ENCODE measurements at regions not wholly inside any gene's neighbourhood (a gene's known extent, or its start where the extent isn't known, plus 50 kb on each side); places are given as distances from the start of the nearest gene placed in this dataset.

DNA sequence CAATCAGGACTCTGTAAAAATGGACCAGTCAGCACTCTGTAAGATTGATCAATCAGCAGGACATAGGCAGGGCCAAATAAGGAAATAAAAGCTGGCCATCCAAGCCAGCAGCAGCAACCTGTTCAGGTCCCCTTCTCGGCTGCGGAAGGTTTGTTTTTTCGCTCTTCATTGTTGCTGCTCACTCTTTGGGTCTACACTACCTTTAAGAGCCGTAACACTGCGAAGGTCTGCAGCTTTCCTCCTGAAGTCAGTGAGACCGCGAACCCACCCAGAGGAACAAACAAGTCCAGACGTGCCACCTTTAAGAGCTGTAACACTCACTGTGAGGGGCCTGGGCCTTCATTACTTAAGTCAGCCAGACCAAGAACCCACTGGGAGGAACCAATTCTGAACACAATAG, 223.2 kb upstream of the EXOC2 start (continued):
- TF ChIP-seq ZNF687 (IDR thresholded peaks at IDR 0.05) = no peak
- no peak for TF ChIP-seq ZNF24 (IDR thresholded peaks at IDR 0.05)
- TF ChIP-seq PAX5 (IDR thresholded peaks at IDR 0.05; ENCODE audit: borderline replicate concordance, low read depth, low read length) = no peak
- no peak for TF ChIP-seq DPF2 (IDR thresholded peaks at IDR 0.05)

DNA sequence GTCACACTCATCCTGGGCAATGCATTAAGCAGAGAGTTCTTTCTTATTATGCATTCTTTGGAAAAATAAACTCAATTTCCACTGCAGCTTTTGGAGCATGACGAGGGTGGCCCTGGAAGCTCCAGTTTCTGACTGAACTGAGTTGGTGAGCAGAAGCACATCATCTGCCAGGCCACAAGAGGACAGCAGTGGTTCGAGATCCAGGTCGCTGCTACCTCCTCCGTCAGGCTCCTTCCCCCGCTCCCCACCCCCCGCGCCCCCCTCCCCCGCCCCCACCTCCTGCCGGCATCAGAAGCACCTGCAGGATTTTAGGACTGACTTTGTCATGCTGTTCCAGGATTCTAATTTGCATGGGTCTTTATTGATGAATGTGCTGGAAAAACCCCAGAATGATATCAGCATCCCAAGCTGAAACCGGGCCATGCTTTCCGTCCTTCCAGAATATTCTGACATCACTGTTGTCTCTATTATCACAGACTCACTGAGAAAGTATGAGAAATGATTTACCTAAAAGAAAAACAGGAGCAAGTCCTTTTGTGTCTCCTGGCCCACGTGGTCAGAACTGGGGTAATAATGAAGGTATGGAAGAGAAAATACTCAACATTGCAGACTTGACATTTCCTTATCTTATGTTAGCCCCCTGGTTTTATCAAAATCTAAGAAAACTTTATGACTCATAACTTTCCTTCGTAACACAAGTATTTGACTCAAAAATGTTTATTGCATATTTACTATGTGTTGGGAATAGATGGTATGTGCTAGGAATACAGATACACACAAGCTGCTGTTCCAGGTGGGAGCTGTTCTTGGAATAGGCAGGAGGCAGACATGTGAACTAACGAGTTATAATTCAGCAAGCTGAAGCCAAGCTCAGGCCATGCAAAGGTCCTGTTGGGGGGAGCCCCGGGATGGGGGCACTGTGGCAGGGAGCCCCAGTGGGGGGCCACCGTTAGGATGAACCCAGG, 220.2 kb upstream of the EXOC2 start:
- Histone ChIP-seq H3K4me3 (no peak overlapping the region), H3K9ac (ENCODE audit: control insufficient read depth, insufficient read depth, low read length) (no peak overlapping the region), H3K4me2 (ENCODE audit: control insufficient read depth, insufficient read depth) (no peak overlapping the region), H3K36me3 (ENCODE audit: control insufficient read depth in 2 of 2, insufficient read depth in 2 of 2, low read length in 1 of 2) (no peaks in the 10 kb centered on the region), H3K9me3 (replicated peaks; ENCODE audit: control insufficient read depth, insufficient read depth, low read length) (no peaks in the 10 kb centered on the region; the same call in 2 of the 3 replicates), H3K79me2 (ENCODE audit: control insufficient read depth, insufficient read depth, low read length) (no peaks in the 10 kb centered on the region), H3K27me3 (replicated peaks in 1 of 2; ENCODE audit: control insufficient read depth in 2 of 2, insufficient read depth in 2 of 2, low read length in 1 of 2) (peaks cover 2 to 3% of the 10 kb centered on the region in 2 experiments; a peak in 3 of 4 replicates), H3K4me1 (ENCODE audit: control insufficient read depth, insufficient read depth, low read length) (no peaks in the 10 kb centered on the region), H2AFZ (ENCODE audit: control insufficient read depth, low read depth, low read length) (no peak overlapping the region), H4K20me1 (ENCODE audit: control insufficient read depth, insufficient read depth) (no peaks in the 10 kb centered on the region), H3K27ac (ENCODE audit: control insufficient read depth, insufficient read depth) (no peak overlapping the region)
- intact Hi-C loops (cut with micrococcal nuclease; ENCODE audit: unreplicated experiment) (no loop called here), in situ Hi-C loops (cut with MboI) (no loop called here)
- no TSS peak for BruUV-seq (replicated peaks)
- ChIA-PET POLR2A (no interaction called here), CTCF (no interaction called here), SMC1A (ENCODE audit: uncharacterized antibody, unreplicated experiment) (no interaction called here), RAD21 (ENCODE audit: unreplicated experiment) (no interaction called here)
- ATAC-seq = no peak
- no peak for FAIRE-seq
- 10% methylated on average over 13 of the region's 16 CpGs for WGBS (ENCODE audit: insufficient coverage, insufficient replicate concordance, low lambda C conversion rate, missing lambda C conversion rate)
- DNase-seq (ENCODE audit: low read depth, low spot score) = no peak
- TF ChIP-seq ZBTB40 (IDR thresholded peaks at IDR 0.05; ENCODE audit: borderline replicate concordance) (no peak), PAX5 (IDR thresholded peaks at IDR 0.05; ENCODE audit: borderline replicate concordance, low read depth, low read length) (peak; percentile 14; the same call in 1 of the 2 replicates), MLLT1 (IDR thresholded peaks at IDR 0.05) (no peak), FOXK2 (IDR thresholded peaks at IDR 0.05) (no peak), ASH2L (IDR thresholded peaks at IDR 0.05; ENCODE audit: borderline replicate concordance, low read depth) (no peak)
- TF ChIP-seq, protein P1, sequence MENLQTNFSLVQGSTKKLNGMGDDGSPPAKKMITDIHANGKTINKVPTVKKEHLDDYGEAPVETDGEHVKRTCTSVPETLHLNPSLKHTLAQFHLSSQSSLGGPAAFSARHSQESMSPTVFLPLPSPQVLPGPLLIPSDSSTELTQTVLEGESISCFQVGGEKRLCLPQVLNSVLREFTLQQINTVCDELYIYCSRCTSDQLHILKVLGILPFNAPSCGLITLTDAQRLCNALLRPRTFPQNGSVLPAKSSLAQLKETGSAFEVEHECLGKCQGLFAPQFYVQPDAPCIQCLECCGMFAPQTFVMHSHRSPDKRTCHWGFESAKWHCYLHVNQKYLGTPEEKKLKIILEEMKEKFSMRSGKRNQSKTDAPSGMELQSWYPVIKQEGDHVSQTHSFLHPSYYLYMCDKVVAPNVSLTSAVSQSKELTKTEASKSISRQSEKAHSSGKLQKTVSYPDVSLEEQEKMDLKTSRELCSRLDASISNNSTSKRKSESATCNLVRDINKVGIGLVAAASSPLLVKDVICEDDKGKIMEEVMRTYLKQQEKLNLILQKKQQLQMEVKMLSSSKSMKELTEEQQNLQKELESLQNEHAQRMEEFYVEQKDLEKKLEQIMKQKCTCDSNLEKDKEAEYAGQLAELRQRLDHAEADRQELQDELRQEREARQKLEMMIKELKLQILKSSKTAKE (IDR thresholded peaks at IDR 0.05; ENCODE audit: low read depth, poor library complexity, severe bottlenecking) = no peak

Data from GM12878 (cell line).